ENCODE measurements at regions not wholly inside any gene's neighbourhood (a gene's known extent, or its start where the extent isn't known, plus 50 kb on each side); places are given as distances from the start of the nearest gene placed in this dataset.

DNA sequence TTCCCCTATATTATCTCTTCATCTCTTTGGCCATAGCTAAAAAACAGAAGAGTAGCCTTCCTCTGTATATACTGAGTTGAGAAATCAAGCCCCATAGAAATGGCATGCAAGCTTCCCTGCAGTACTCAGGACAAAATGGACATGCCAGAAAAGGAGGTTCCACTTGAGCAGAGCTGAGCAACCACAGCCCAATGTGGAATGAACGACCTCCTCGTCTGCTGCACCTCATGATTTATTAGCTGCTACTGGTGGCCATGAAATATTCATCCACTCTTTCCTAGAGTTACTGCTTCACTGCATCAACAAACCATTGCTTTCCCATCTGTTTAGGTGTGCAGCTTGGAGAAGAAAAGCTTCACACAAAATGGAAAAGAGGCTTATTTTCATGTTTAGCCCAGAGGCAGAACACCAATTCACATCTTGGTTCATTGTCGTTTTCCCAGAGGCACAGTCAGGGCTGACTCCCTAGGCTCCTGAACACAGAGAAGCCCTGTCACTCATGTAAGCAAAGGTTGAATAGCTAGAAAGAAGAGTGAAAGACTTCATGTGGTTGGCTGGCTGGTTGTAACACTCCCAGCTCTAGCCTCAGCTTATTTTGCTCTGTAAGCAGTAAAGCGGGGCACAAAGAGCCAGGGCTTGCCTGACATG is 148.0 kb downstream of the TSEN15 start:
- TF ChIP-seq, protein P1, sequence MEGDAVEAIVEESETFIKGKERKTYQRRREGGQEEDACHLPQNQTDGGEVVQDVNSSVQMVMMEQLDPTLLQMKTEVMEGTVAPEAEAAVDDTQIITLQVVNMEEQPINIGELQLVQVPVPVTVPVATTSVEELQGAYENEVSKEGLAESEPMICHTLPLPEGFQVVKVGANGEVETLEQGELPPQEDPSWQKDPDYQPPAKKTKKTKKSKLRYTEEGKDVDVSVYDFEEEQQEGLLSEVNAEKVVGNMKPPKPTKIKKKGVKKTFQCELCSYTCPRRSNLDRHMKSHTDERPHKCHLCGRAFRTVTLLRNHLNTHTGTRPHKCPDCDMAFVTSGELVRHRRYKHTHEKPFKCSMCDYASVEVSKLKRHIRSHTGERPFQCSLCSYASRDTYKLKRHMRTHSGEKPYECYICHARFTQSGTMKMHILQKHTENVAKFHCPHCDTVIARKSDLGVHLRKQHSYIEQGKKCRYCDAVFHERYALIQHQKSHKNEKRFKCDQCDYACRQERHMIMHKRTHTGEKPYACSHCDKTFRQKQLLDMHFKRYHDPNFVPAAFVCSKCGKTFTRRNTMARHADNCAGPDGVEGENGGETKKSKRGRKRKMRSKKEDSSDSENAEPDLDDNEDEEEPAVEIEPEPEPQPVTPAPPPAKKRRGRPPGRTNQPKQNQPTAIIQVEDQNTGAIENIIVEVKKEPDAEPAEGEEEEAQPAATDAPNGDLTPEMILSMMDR (IDR thresholded peaks at IDR 0.05): no peak
- TF ChIP-seq POLR2A (IDR thresholded peaks at IDR 0.05): no peak
- no peak for TF ChIP-seq POLR2AphosphoS5 (IDR thresholded peaks at IDR 0.05)

Measured in prostate gland (tissue), 2 donors.